ENCODE measurements at regions not wholly inside any gene's neighbourhood (a gene's known extent, or its start where the extent isn't known, plus 50 kb on each side); places are given as distances from the start of the nearest gene placed in this dataset.

GRCh38 chr10:111874576-111874975 is 309.0 kb downstream of the GPAM start:
- Histone ChIP-seq H3K4me1 (ENCODE audit: control insufficient read depth, extremely low read depth, insufficient read depth, low read length) (no peaks in the 10 kb centered on the region), H3K9me1 (replicated peaks; ENCODE audit: control insufficient read depth, extremely low read depth, insufficient read depth, low read length) (no peaks in the 10 kb centered on the region), H2AFZ (ENCODE audit: low read depth, low read length) (no peak overlapping the region), H3K9ac (replicated peaks; ENCODE audit: extremely low read depth, insufficient read depth, low read length) (no peak overlapping the region), H4K20me1 (replicated peaks; ENCODE audit: control insufficient read depth, extremely low read depth, insufficient read depth, low read length) (no peaks in the 10 kb centered on the region), H3K9me3 (replicated peaks; ENCODE audit: control insufficient read depth, insufficient read depth, low read length) (peaks cover 2% of the 10 kb centered on the region), H3K79me2 (ENCODE audit: control insufficient read depth, insufficient read depth, low read length) (no peaks in the 10 kb centered on the region), H3K4me2 (ENCODE audit: insufficient read depth, low read length) (no peak overlapping the region), H3K27me3 (ENCODE audit: control insufficient read depth in 2 of 2, insufficient read depth in 2 of 2, low read length in 2 of 2) (no peaks in the 10 kb centered on the region), H3K36me3 (ENCODE audit: control insufficient read depth in 2 of 2, extremely low read depth in 1 of 2, insufficient read depth in 2 of 2, low read length in 2 of 2) (no peaks in the 10 kb centered on the region), H3K27ac (ENCODE audit: insufficient read depth, low read depth, low read length) (no peak overlapping the region), H3K4me3 (replicated peaks in 1 of 3; ENCODE audit: insufficient read depth in 1 of 3, low read depth in 1 of 3, low read length in 3 of 3) (no peak overlapping the region)
- CTCF ChIA-PET, result no interaction called here
- dilution Hi-C loops (cut with MboI; ENCODE audit: extremely low pct_ligation_motif_present, low sequenced_read_pairs) (no loop called here), intact Hi-C loops (cut with micrococcal nuclease) (no loop called here)
- FAIRE-seq (no peak), DNase-seq (ENCODE audit: low read depth, low spot score) (no peak)
- TF ChIP-seq JUN (IDR thresholded peaks at IDR 0.05; ENCODE audit: borderline replicate concordance, insufficient read depth, insufficient read length, low read depth) (no peak), GATA2 (IDR thresholded peaks at IDR 0.05; ENCODE audit: insufficient read depth, insufficient read length, low read depth, low read length) (no peak), POLR2A (IDR thresholded peaks at IDR 0.05; ENCODE audit: low read depth, low read length) (no peak), POLR2AphosphoS5 (IDR thresholded peaks at IDR 0.05; ENCODE audit: insufficient read depth, low read depth, low read length) (no peak), FOS (IDR thresholded peaks at IDR 0.05; ENCODE audit: borderline replicate concordance, insufficient read depth, low read length) (no peak), MYC (IDR thresholded peaks at IDR 0.05; ENCODE audit: low read depth, low read length) (no peak), EZH2 (IDR thresholded peaks at IDR 0.05; ENCODE audit: borderline replicate concordance, low read depth, low read length, severe bottlenecking) (no peak), MAX (IDR thresholded peaks at IDR 0.05; ENCODE audit: insufficient read depth, insufficient read length) (no peak)
- TF ChIP-seq, protein P1, sequence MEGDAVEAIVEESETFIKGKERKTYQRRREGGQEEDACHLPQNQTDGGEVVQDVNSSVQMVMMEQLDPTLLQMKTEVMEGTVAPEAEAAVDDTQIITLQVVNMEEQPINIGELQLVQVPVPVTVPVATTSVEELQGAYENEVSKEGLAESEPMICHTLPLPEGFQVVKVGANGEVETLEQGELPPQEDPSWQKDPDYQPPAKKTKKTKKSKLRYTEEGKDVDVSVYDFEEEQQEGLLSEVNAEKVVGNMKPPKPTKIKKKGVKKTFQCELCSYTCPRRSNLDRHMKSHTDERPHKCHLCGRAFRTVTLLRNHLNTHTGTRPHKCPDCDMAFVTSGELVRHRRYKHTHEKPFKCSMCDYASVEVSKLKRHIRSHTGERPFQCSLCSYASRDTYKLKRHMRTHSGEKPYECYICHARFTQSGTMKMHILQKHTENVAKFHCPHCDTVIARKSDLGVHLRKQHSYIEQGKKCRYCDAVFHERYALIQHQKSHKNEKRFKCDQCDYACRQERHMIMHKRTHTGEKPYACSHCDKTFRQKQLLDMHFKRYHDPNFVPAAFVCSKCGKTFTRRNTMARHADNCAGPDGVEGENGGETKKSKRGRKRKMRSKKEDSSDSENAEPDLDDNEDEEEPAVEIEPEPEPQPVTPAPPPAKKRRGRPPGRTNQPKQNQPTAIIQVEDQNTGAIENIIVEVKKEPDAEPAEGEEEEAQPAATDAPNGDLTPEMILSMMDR (IDR thresholded peaks at IDR 0.05; ENCODE audit: extremely low read depth in 1 of 2, insufficient read depth in 1 of 2, low read depth in 1 of 2, low read length in 2 of 2), result no peak
- no TSS peak for BruUV-seq (replicated peaks)
- POLR2A ChIA-PET, result no interaction called here

Data from endothelial cell of umbilical vein (primary cell).